LNCAP (cell line): ENCODE measurements at regions not wholly inside any gene's neighbourhood (a gene's known extent, or its start where the extent isn't known, plus 50 kb on each side); places are given as distances from the start of the nearest gene placed in this dataset.

ENCODE experiments used
- CTCF ChIP-seq: fragments of 450-650 bp; IDR thresholded peaks from 2 replicates; pipeline ENCODE4 v1.5.1; 2017; ENCODE audit warnings: mild to moderate bottlenecking

DNA sequence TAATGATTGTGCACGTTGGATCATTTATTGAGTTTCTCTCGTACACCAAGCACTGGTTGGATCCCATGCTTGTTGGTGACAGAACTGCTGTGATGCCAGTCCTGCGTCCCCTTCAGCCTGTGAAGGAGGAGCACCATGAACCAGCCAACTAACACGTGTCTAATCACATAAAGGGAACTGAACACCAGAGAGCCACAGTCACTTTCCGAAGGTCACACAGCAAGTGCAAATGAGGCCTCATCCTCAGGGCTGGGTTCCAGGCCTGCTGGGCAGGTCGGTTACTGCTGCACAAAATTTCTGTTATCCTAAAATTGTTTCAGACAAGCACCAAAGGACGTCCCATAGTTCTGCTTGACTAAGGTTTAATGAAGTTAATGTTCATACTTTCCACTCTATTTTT is 332.0 kb upstream of the ZNF32 start:
- no peak for TF ChIP-seq CTCF

DNA sequence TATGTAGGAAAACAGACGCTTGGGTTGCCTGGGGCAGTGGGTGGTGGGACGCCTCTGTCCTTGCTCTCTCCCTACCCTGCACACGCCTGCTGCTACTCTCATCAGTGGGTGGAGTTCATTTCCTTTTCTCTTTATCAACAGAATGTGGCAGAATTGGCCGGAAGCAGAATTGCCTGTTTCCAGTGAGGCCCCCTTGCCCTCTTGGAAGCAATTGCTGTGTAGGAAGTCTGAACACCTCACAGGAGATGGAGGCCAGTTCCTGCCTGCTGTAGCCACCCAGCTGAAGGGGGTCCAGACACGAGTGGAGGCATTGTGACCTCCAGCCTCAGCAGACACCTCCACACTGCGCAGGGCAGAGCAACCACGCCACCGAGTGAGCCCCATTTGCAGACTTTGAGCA is 331.6 kb upstream of the ZNF32 start:
- no peak for TF ChIP-seq CTCF

GRCh38 chr10:43979551-43979950 is 330.9 kb upstream of the ZNF32 start:
- TF ChIP-seq CTCF: no peak

GRCh38 chr10:43978936-43979335 is 330.3 kb upstream of the ZNF32 start:
- TF ChIP-seq CTCF: no peak

- no peak for TF ChIP-seq CTCF
Observed at GRCh38 chr10:43978091-43978490, 329.4 kb upstream of the ZNF32 start.

DNA sequence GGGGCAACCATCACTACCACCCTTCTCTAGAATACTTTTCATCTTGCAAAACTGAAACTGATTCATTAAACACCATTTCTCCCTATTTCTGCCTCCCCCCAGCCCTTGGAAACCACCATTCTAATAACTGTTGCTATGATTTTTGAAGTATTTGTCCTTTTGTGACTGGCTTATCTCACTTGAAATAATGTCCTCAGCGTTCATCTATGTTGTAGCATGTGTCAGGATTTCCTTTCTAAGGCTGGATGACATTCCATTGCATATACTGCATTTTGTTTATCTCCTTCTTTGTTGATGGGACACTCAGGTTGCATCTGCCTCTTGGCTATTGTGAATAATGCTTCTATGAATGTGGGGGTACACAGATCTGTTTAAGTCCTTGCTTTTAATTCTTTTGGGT is 327.6 kb upstream of the ZNF32 start:
- no peak for TF ChIP-seq CTCF

GRCh38 chr10:43973801-43974200 is 325.1 kb upstream of the ZNF32 start:
- no peak for TF ChIP-seq CTCF

- no peak for TF ChIP-seq CTCF
Observed at GRCh38 chr10:43972976-43973647, 324.4 kb upstream of the ZNF32 start.
